PFSK-1 (cell line): ENCODE measurements at regions not wholly inside any gene's neighbourhood (a gene's known extent, or its start where the extent isn't known, plus 50 kb on each side); places are given as distances from the start of the nearest gene placed in this dataset.

Experiments
- FOXP2 ChIP-seq: optimal IDR thresholded peaks from 2 replicates; pipeline ENCODE3; 2011; ENCODE audit warnings: borderline replicate concordance, control low read depth, inconsistent platforms; ENCODE audit not compliant: insufficient read depth; ENCODE audit errors: extremely low read length, extremely low read depth
- POLR2AphosphoS5 ChIP-seq: IDR thresholded peaks from 2 replicates; pipeline ENCODE4 v1.6.1; 2012; ENCODE audit warnings: low read depth, mild to moderate bottlenecking, control low read depth, low read length, moderate library complexity
- REST ChIP-seq, 2 experiments: IDR thresholded peaks; 2 replicates each; pipeline versions ENCODE4 v1.6.1 to v1.8.0; 2011 to 2012; ENCODE audit warnings: low read depth in 2 of 2, low read length in 2 of 2, control low read depth in 1 of 2, inconsistent platforms in 1 of 2, mild to moderate bottlenecking in 1 of 2, moderate library complexity in 1 of 2; ENCODE audit not compliant: insufficient read depth in 1 of 2
- TAF1 ChIP-seq: IDR thresholded peaks from 2 replicates; pipeline ENCODE4 v1.6.1; 2012; ENCODE audit warnings: low read length, control low read depth, borderline replicate concordance; ENCODE audit not compliant: insufficient read depth

GRCh38 chr1:98068016-98068415 is 147.2 kb upstream of the DPYD start:
- TF ChIP-seq TAF1 (no peak), POLR2AphosphoS5 (no peak), REST (IDR thresholded peaks at IDR 0.05; ENCODE audit: insufficient read depth in 1 of 2, low read depth in 2 of 2, low read length in 2 of 2) (no peak), FOXP2 (no peak)
